Psoas muscle (tissue), 7 donors: ENCODE measurements at regions not wholly inside any gene's neighbourhood (a gene's known extent, or its start where the extent isn't known, plus 50 kb on each side); places are given as distances from the start of the nearest gene placed in this dataset.

Experiments used
- ATAC-seq, 4 donors: fragments of 200-7000 bp; cut with Tn5 transposase; one replicate each; pipeline ENCODE4 v1.9.1; 2020; ENCODE audit warnings: moderate library complexity in 3 of 4, mild to moderate bottlenecking in 2 of 4
- DNase-seq, 2 donors: peaks; one replicate each; pipeline ENCODE4 v3.0.0-alpha.2; 2020
- H3K27ac ChIP-seq: fragments of 200-600 bp; one replicate; pipeline ENCODE4 v1.8.0; 2022
- H3K27me3 ChIP-seq, 3 donors: fragments of 200-600 bp in 1 of 3; one replicate each; pipeline versions ENCODE4 v1.6.1 to v1.8.0; 2013 to 2022; ENCODE audit warnings: low read length in 2 of 3, mild to moderate bottlenecking in 2 of 3, moderate library complexity in 1 of 3; ENCODE audit not compliant: insufficient read depth in 3 of 3
- H3K36me3 ChIP-seq, 2 donors: fragments of 200-600 bp in 1 of 2; one replicate each; pipeline versions ENCODE4 v1.6.1 to v1.8.0; 2013 to 2022; ENCODE audit warnings: low read depth in 1 of 2, mild to moderate bottlenecking in 1 of 2, moderate library complexity in 1 of 2; ENCODE audit not compliant: insufficient read depth in 1 of 2
- H3K4me1 ChIP-seq: fragments of 200-600 bp; one replicate; pipeline ENCODE4 v1.8.0; 2022
- H3K4me3 ChIP-seq: fragments of 200-600 bp; one replicate; pipeline ENCODE4 v1.8.0; 2022; ENCODE audit warnings: mild to moderate bottlenecking
- H3K9me3 ChIP-seq: fragments of 200-600 bp; one replicate; pipeline ENCODE4 v1.8.0; 2022
- CTCF ChIP-seq: fragments of 200-600 bp; IDR thresholded peaks from one replicate; pipeline ENCODE4 v1.8.0; 2022; ENCODE audit warnings: antibody characterized with exemption
- WGBS, 3 donors: extraction: QIAGEN DNeasy Blood & Tissue Kit; methylation state at CpG; one replicate each; pipeline versions ENCODE4 v1.1.6 to v1.1.7; 2013; 5-methylcytosine and 5-hydroxymethylcytosine counted together
- intact Hi-C, 2 donors: fragments of 100-400 bp; cut with DNase I; formaldehyde crosslinking; loops; one replicate each; pipeline versions ENCODE4 v1.11.0 to v1.14.2; 2022
- donor health status: healthy with polysubstance abuse.
- donor health status: DM: no; HTN: no; CAD: no; lungs with moderate emphysema.
- donor health status: Bipolar disorder and iron deficiency.
- donor health status: healthy.
- donor health status: DM: yes; HTN: yes; CAD: no.
- donor health status: DM: no; HTN: no; CAD: no.
- donor health status: DM: yes; HTN: yes; CAD: no.

- WGBS, 3 donors, result 19 to 34% (median 28%) methylated on average over 1 of the region's 1 CpG
- no peak overlapping the region for H3K4me3 ChIP-seq
- no peak for TF ChIP-seq CTCF
- no peaks in the 10 kb centered on the region for H3K27me3 ChIP-seq
- DNase-seq (no peak), ATAC-seq (no peak)
- H3K9me3 ChIP-seq, result no peaks in the 10 kb centered on the region
- no peaks in the 10 kb centered on the region for H3K4me1 ChIP-seq
- no peak overlapping the region for H3K27ac ChIP-seq
- intact Hi-C loops, result loop anchor here in 1 of 2 donors (5.0 kb wide), 1 partner anchor 1433 kb away; no protein-coding TSS in a partner anchor
- H3K36me3 ChIP-seq, result no peaks in the 10 kb centered on the region
These were observed 129.6 kb upstream of the NMUR2 start for GRCh38 chr5:152534641-152535040.

- no peaks in the 10 kb centered on the region for H3K36me3 ChIP-seq
- H3K4me3 ChIP-seq, result no peak overlapping the region
- no peaks in the 10 kb centered on the region for H3K27me3 ChIP-seq
- H3K9me3 ChIP-seq, result no peaks in the 10 kb centered on the region
- no peaks in the 10 kb centered on the region for H3K4me1 ChIP-seq
- H3K27ac ChIP-seq, result no peak overlapping the region
- ATAC-seq (no peak), DNase-seq (no peak)
- TF ChIP-seq CTCF, result no peak
- 4 to 7% (median 5%) methylated on average over 3 of the region's 3 CpGs for WGBS, 3 donors
- intact Hi-C loops, result no loop called here
These were observed 137.7 kb upstream of the NMUR2 start for GRCh38 chr5:152542741-152543140.

- Histone ChIP-seq H3K36me3 (no peaks in the 10 kb centered on the region), H3K27ac (no peak overlapping the region), H3K27me3 (no peaks in the 10 kb centered on the region), H3K9me3 (no peaks in the 10 kb centered on the region), H3K4me1 (no peaks in the 10 kb centered on the region), H3K4me3 (no peak overlapping the region)
- DNase-seq, result no peak
- intact Hi-C loops, result no loop called here
- ATAC-seq, result no peak
- TF ChIP-seq CTCF, result no peak
- WGBS, 3 donors, result 77 to 84% (median 81%) methylated on average over 2 of the region's 2 CpGs
These were observed 141.4 kb upstream of the NMUR2 start for GRCh38 chr5:152546493-152546892.

GRCh38 chr5:152547202-152547601 is 142.1 kb upstream of the NMUR2 start:
- Histone ChIP-seq H3K36me3 (no peaks in the 10 kb centered on the region), H3K27ac (no peak overlapping the region), H3K9me3 (no peaks in the 10 kb centered on the region), H3K4me1 (no peaks in the 10 kb centered on the region), H3K27me3 (no peaks in the 10 kb centered on the region), H3K4me3 (no peak overlapping the region)
- intact Hi-C loops, result no loop called here
- TF ChIP-seq CTCF, result no peak
- WGBS, 3 donors, result 68 to 69% (median 69%) methylated on average over 5 of the region's 5 CpGs
- no peak for ATAC-seq
- DNase-seq, result no peak

GRCh38 chr5:152549709-152550108 is 144.6 kb upstream of the NMUR2 start:
- DNase-seq, result no peak
- intact Hi-C loops, result no loop called here

More at GRCh38 chr5:152549709-152550108, 144.6 kb upstream of the NMUR2 start:
- Histone ChIP-seq H3K4me3 (no peak overlapping the region), H3K27me3 (no peaks in the 10 kb centered on the region), H3K9me3 (no peaks in the 10 kb centered on the region), H3K36me3 (no peaks in the 10 kb centered on the region), H3K27ac (no peak overlapping the region), H3K4me1 (no peaks in the 10 kb centered on the region)
- ATAC-seq, result no peak
- TF ChIP-seq CTCF, result no peak
- 71 to 94% (median 88%) methylated on average over 2 of the region's 2 CpGs for WGBS, 3 donors
